Stimulated activated CD4-positive, alpha-beta T cell treated with anti-CD3 and anti-CD28 coated beads, Interleukin-4, amount 100 ng/mL, for 4 hours (primary cell): ENCODE measurements at regions not wholly inside any gene's neighbourhood (a gene's known extent, or its start where the extent isn't known, plus 50 kb on each side); places are given as distances from the start of the nearest gene placed in this dataset.

ENCODE experiments used
- DNase-seq, 2 experiments: peaks; one replicate each; pipeline ENCODE4 v3.0.0-alpha.2; 2020

DNA sequence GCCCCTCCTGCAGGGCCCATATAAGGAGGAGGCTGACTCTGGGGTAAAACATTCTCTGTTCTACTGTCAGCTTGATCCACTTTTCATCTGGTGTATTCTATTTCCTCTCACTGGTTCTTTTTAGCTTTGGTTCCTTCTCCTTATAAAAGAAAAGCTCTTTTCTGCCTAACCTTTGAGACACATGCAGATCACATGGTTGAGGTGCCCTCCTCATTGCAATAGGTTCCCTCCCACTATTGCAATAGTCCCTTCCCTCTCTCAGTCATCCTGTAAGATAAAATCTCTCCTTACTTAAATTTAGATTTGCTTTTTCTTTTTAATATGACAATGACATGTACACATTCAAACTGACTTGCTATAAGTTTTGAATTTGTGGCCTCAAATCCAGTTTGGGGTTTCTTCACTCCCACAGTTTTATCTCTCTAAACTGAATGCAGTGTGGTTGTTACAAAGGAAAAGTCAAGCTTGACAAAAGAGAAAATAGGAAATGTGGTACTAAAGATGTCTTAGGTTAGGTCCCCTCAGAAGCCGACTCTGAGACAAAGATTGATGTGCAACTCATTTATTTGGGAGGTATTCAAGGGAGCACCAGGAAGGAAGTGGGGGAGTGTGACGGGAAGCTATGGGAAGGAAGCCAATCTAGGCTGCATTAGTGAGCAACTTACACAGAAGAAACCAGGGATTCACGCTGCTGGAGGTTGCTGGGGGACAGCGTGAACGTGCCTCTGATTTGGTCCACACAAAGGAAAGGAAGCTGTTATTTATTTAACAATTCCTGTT is 127.6 kb upstream of the LINC00305 start:
- no peak for DNase-seq

DNA sequence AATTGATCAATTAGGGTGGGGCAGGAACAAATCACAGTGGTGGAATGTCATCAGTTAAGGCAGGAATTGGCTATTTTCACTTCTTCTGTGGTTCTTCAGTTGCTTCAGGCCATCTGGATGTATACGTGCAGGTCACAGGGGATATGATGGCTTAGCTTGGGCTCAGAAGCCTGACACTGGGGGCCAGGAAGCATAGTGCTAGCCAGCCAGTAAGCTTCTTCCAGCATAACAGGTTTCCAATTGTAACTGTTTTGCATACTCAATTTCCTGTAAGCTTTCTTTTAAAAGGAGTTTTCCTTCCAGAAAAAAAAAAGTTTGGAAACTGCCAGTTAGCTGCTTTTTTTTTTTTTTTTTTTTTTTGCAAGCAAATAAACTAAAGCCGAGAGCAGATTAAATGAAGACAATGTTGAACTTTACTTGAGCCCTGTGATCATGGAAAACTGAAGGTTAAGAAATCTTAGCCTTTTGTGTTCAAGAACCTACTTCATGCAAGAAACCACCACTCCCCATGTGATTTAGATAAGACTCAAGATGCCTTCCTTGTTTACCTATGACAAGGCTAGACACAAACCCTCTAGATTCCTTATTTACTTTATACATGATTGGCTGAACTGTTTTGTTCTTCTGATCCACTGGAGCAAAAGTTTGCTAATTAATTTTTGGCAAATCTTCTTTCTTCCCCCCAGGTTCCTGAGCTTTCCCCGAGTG is 126.9 kb upstream of the LINC00305 start:
- DNase-seq = no peak

DNA sequence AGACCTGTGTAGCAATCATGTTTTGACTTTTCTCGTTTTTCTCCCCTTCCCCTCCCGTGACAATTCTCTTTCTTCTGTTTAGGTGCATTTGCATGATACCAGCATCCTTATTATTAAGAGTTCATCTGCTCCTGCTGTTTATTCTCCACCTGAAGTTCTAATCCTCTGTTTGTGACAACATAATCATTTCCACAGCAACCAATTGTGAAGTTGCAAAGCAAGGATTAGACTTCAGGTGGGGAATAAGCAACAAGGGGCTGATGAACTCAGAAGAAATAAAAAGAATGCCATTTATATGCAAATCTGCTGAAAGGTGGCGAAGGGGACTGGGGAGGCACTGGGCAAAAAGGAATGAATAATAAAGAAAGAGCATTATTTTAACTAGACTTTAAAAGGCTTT is 124.8 kb upstream of the LINC00305 start:
- DNase-seq = no peak

DNA sequence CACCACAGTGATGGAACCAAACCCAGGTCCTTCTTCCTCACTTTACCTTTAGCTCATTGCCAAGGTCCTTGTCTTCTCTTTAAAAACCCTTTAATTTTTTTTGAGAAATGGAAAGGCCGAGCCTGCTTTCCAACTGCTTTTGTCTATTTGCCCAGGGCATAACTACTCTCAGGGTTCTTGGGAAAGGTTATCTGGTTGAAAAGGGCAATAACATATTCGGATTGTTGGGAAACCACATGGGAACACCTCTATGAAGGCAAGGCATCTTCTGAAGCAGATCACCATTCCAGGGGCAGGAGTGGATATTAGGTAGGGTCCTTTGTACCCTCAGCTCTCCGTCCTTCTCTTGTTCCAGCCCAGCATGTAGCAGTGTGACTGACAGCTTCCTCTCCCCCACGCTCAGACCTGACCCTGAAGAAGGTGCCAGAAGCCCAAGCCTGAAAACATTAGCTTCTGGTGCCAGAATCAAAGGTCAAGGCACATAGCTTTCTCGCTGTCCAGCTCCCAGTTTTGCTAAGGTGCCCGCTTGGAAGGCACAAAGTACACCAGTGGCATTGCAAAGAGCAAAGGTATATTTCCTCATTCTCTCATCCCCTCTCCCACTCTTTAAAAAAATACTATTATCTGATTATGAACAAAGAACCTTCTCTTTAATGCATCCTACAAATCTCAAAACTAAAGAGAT is 123.2 kb upstream of the LINC00305 start:
- no peak for DNase-seq

DNA sequence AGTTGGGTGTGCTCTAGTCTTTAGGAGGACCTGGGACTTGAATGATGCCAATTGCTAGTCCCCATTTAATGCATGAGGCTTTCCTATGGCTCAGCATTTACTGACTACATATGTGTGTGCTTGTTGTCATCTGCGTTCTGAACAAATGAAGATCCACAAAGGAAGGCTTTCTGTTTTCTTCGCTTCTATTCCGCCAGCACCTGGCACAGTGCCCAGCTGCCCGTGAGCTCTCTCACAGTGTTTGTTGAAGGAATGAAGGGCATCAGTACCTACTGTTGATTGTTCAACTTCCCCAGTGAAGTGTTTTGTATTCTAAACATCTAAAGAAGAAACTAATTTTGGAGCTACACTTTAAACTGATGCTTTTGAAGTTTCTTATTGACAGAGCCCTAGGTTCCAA is 122.4 kb upstream of the LINC00305 start:
- DNase-seq = no peak

DNA sequence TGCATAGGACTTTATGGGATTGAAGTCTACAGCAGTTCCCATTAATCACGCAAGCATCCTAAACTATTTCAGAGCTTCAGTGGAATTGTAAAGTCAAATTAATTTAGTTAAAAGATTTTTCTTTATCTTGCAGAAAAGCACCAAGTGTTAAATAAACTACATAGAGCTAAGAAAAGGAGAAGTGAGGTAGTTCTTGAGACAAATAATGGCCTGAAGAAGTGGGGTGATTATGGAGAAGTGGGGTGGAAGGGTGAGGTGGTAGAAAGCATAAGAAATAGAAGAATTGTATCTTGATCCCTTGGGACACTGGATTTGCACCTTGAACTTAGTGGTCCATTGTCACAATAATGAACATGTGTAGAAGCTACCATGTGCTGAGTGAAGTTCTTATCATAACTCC is 121.7 kb upstream of the LINC00305 start:
- no peak for DNase-seq

DNA sequence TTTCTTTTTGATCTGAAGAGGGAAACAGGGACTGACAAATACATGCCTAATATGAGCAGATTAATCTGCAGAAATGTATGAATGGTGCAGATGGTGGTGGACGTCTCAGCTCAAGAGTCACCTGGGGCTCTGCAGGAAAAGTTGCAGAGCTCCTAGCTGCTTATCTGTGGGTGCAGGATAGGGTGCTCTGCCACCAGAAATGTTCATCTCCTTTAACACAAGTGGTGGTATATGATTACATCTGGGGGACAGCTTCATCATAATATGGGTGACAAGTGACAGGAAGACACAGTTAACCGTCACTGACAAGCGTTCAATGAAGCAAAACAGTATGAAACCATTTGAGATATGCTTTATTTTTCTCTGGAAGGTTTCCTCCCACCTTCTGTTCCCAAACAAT is 121.2 kb upstream of the LINC00305 start:
- no peak for DNase-seq

DNA sequence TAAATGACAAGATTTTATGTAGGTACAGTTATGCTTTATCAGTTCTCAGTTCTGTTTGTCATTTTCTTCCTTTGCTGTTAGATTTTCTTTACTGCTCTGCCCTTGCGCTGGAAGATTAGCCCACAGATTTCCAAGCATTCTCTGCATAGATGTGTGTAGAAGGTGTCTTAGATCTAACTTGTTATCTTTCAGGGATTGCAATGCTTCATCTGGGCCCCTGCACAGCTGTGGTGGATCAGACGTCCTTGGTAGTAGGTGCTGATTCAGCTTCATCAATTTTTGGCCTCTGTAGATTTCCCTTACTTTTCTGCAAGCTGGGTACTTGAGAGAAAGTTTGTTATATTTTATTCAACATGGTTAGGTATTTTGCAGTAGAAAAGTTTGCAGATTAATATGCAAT is 115.3 kb upstream of the LINC00305 start:
- DNase-seq = no peak

DNA sequence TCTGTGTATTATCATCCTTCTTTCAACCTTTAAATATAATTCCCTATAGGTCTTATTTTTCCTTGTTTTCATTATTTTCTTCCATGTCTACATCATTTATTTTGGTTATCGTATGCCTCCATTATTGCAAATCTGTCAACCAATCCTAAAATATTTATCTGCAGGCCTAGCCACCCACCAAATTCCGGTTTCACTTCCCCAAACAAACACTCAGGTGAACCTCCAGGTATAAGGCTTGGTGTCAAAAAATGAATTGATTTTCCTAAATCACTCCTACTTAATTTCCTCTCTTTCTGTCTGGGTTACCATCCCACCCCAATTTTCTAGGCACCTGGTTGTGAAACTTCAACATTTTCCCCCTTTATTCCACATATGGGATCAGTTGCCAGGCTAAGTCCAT is 111.9 kb upstream of the LINC00305 start:
- DNase-seq = no peak

DNA sequence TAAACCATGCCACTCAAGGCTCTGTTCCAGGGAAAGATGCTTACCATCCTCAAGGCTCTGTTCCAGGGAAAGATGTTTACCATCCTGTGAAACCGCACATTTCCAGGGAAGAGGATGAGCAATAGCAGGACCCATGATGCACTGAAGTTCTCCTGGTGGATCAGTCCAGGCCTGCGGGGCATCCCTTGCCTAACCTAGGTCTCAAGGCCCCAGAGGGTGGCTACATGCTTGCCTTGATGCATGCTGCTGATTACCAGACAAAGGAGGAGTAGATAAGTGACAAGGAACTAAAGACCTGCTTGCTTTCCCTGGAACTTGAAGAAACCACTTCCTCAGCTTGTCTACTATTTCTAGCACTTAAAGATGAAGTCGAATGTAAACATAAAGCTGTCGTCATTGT is 111.0 kb upstream of the LINC00305 start:
- DNase-seq = no peak

DNA sequence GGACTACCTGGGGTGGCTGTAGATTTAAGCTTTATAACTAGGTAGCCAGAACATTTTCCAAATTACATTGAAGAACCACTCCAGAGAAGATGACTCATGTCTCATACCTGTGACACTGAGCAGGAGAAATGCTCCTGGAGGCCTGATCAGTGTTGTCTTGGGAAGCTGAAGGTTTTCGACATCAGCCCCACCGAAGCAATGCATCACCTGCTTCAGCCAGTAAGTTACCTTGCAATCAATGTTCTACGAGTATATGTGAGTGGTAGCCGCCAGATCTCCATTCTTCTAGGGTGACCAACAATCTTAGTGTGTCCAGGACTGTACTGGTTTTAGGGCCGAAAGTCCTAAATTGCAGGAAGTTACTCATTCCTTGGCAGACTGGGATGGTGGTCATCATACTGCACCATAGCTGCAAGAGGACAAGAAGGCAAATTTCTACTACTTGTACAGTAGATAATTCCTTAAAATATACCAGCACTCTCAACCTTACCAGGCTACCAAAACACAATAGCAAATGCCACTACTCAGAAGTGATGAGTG is 109.3 kb upstream of the LINC00305 start:
- no peak for DNase-seq

DNA sequence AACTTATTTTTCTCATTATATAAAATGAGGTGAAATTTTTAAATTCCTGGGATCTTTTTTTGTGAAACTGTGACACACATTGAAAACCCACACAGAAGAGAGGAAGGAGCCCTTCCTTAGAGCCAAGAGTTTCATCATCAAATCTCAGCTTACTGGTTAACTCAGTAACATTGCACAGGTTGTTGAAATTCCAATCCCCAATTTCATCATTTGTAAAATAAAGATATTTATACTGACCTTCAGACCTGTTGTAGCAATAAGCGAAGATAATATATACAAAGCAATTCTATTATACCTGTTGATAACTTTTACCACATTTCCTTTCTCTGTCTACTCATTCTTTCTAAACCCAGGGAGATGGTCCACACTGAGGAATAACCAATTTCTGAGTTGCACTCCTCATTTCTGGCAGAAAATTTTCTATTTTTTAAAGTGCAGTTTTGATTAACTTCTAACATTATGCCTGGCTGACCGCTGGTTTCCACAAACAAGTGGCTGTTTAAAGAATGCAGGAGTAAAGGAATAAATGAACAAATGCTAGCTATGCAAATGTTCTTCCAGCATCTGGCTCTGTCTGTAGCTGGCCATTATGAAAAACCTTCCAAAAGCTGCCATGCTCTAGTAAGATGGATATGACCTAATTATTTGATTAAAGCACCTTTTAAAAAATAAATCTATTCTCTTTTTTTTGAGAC is 105.7 kb upstream of the LINC00305 start:
- no peak for DNase-seq

DNA sequence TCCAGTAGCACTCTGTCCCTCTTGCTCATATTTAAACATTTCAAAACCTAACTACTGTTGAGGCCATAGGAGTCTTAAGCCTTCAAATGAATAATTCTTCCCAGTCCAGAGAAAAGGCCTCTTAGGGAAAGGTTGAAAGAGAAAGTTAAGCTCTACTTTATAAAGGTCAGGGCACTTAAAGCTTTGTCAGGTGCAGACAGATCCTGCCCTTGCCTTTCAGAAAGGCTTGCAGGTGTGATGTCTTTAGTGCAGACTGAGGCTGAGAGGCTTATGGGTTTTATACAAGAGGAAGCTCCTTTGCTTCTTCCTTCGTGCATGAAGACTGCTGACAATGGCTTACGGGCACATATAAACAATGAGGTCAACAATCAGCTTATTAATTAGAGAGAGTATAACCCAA is 105.0 kb upstream of the LINC00305 start:
- DNase-seq = no peak

DNA sequence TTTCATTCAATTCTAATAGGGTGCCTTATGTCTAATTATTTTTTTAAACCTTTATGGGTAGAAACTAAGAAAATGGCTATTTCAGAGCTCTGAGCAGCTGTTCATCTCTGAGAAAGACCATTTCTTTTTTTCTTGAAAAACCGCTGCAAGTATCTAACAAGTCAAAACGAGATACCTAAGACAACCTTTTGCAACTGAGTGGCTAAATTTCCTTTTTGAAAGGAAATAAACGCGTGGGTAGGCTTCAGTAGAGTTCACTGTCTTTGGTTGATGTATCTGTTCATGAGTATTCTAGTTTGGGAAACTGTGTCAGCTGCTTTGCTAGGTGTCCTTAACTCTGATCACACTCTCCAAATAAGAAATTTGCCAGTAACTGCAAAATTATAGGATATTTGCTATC is 104.3 kb upstream of the LINC00305 start:
- no peak for DNase-seq

DNA sequence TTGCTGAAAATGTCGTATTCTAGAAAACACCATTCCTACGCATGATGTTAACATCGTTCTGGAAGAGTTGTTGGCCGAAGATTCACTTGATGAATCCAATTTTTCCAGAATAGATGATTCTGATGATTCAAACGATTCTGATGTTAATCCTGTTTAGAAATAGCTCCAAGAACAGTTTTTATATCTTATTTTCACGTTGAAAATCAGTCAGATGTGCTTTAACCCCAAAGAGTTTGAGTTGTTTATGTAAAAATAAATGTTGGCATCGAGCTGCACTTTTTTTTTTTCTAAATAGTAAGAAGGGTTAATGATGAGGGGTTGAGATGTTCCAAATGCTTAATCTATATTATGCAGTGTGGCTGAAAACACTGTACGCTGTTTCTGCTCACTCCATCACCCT is 99.9 kb upstream of the LINC00305 start:
- no peak for DNase-seq

DNA sequence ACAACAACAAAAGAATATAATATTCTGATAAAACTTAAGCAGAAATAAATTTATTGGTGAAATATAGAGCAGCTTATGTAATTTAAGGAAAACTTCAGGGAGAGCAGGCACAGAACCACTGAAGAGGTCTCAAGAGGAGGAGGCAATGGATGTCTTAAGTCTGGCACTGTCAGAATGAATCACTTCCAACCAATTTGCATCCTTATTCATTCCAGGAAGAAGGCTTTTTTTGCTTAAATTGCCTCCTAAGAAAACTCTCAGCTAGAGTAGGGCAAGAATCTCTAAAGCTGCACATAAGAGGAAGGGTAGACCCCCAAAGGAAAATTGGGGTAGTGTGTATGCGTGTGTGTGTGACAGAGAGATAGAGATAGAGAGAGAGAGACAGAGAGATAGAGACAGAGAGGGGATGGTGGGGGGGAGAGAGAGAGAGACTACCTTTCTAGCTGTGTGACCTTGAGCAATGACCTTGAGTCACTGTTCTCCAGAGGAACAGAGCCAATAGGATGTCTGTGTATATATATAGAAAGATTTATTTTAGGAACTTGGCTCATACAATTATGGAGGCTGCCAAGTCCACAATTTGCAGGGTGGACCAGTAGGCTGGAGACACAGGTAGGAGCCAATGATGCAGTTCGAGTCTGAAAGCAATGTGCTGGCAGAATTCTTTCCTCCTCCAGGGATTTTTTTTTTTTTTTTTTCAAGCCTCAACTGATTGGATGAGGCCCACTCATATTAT is 96.4 kb upstream of the LINC00305 start:
- DNase-seq = no peak

DNA sequence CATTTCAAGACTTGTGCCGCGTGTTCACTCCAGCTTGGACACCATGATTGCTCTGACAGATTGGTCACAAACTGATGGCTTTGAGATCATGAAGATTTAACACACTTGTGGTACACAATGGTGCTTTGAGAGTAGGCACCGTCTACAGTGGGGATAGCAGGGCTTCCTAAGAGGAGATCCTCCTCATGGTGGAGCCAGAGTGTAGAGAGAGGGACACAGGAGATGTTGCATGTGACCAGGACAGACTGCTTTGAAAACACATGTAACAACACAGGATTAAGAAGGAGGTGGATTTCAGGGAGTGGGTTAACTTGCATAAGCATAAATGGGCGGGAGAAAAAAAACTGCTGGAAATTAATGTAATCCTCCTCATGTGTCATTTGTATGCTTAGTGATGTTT is 95.7 kb upstream of the LINC00305 start:
- no peak for DNase-seq

DNA sequence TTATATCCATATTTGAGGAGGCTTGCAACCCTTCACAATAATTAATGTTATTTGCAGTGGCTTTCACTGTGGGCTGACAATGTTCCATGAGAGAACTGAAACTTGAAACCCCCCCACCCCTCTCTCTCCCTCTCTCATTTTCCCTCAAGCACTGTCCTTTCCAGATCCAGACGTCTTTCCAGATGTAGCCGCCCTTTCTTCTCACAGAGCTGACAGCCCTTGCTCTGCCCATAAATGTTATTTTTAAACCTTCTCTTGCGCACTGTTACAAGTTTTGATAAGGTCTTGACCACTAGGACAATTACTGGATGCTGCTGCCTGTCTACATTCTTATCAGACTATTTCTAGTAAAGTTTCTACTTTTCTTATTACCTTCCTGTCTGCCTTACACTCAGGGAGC is 91.4 kb upstream of the LINC00305 start:
- DNase-seq = no peak

DNA sequence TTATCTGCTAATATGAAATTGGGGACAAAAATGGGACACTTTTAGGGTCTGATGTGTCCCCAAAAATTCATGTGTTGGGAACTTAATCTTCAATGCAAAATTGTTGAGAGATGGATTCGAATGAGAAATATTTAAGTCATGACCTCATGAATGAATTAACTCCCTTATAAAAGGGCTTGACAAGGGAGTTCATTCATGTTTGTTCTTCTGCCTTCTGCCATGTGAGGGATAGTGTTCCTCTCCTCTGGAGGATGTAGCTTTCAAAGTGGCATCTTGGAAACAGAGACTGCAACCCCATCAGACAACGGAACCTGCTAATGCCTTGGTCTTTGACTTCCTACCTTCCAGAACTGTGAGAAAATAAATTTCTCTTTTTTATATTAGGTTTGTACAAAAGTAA is 89.2 kb upstream of the LINC00305 start:
- no peak for DNase-seq

DNA sequence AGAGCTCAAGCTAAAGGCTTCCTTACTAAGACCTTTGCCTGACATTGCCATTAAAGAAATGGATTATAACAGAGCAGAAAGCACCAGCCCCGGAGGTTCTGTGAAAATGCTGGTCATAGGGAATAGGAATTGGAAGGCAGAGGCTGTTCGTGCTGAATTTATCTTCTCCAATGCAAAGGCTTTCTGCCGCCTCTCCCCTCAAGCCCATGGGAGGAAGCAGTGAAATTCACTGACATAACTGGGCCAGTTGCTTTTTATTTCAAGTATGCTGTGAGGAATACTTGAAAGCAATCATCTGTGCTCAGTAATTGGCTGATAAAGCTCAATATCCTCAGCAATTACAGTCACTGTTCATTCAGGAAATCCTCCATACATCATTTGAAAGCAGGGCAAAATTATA is 85.4 kb upstream of the LINC00305 start:
- no peak for DNase-seq

DNA sequence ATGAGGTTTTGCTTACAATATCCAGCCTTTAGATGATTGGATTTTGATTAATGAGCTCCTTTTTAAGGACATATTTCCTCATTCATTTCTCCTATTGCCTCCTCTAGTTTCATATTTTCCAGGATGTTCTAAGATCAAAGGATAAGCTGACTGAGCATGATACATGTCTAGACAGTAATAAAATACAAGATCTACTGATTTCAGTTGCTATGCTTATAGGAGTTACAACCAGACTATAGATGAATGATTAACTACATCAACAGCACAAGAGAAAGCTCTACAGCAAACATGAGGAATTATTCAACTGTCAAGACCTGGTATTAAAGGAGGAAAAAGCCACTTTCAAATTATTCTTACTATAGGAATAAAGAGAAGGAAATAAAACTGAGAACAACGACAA is 85.0 kb upstream of the LINC00305 start:
- DNase-seq = no peak

DNA sequence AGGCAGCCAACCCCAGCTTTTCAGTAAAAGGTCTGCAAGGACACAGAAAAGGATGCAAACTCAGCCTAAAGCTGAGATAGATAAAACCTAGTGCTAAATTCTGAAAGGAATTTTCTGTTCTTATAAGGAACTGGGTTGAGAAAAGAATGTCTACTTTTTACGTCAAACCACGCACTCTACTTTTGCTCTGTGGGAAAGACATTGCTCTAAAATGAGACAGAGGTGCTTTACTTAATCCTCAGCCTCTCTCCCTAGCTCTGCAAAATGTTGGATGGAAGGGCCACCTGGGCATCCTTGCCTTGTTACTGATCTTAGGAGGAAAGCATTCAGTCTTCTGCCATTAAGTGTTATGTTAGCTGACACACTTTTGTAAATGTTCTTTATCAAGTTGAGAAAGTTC is 72.1 kb upstream of the LINC00305 start:
- DNase-seq = no peak

DNA sequence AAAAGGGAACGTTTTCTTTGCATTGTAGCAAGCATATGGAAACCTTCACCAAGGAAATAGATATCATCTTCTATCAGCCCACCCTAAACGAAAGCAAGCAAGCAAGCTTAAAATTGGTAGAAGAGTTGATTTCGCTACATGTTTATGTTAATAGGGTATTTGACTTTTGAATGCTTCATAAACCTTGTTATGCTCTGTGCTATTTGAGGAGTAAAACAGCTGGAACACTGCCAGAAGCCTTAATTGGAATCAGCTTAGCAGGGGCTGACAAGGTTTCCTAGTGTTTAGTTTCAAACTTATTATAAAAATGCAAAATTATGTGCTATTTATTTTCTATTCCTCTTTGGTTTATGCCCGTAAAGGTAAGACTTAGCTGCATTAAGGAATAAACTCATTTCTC is 70.6 kb upstream of the LINC00305 start:
- no peak for DNase-seq
